ENCODE measurements at regions not wholly inside any gene's neighbourhood (a gene's known extent, or its start where the extent isn't known, plus 50 kb on each side); places are given as distances from the start of the nearest gene placed in this dataset.
"Not testable (repeated sequence)": the region's sequence is repeated elsewhere in the genome, so short reads cannot be mapped to it uniquely, and the experiment has no call there.

DNA sequence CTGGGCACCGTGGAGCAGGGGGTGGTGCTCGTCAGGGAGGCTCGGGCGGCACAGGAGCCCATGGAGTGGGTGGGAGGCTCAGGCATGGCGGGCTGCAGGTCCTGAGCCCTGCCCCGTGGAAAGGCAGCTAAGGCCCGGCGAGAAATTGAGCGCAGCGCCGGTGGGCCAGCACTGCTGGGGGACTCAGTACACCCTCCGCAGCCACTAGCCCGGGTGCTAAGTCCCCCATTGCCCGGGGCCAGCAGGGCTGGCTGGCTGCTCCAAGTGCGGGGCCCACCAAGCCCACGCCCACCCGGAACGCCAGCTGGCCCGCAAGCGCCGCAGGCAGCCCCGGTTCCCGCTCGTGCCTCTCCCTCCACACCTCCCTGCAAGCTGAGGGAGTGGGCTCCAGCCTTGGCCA is 216.3 kb downstream of the RAP2B start:
- not testable (repeated sequence) for DNase-seq

DNA sequence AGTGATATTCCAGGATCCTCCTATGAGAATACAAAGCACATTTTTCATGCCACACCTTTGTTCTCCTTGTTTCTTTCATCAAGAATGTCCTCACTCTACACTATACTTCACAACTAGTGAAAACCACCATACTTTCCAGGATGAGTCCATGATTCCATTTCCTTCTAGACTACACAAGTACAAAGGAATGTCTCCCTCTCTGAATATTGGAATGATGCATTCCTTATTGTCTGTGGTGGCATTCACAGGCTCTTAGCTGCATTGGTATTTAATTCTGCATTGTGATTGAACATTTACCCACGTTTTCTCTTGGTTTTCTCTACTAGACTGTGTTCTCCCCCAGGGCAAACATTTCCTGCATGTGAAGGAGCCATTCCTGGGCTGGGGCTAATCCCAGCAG is 217.5 kb downstream of the RAP2B start:
- DNase-seq = no peak

DNA sequence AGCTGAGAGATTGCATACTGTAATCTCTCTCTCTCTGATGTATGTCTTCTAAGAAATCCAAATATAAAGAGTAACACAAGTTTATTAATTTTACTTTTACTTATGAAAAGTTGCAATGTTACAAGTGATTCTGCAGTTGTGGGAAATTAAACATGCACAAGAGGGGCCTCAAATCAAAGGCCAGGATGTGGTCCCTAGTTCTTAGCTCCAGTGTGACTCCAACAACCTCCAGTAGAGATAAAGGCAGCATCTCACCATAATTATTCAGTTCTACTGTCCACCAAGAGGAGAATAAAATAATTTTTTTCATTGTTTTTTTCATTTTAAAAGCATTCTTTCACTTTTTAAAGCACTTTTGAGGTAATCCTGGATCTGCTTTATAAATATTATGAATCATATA is 223.3 kb downstream of the RAP2B start:
- no peak for DNase-seq

DNA sequence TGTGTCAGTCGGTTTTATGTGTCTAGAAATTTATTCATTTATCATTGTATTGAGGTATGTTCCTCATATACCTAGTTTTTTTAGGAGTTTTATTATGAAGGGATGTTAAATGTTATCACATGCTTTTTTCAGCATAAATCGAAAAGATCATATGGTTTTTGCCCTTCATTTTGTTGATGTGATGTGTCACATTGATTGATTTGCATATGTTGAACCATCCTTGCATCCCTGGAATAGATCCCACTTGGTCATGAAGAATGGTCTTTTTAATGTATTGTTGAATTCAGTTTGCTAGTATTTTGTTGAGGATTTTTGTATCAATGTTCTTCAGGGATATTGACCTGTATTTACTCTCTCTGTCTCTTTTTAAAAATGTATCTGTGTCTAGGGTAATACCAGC is 230.3 kb downstream of the RAP2B start:
- no peak for DNase-seq

DNA sequence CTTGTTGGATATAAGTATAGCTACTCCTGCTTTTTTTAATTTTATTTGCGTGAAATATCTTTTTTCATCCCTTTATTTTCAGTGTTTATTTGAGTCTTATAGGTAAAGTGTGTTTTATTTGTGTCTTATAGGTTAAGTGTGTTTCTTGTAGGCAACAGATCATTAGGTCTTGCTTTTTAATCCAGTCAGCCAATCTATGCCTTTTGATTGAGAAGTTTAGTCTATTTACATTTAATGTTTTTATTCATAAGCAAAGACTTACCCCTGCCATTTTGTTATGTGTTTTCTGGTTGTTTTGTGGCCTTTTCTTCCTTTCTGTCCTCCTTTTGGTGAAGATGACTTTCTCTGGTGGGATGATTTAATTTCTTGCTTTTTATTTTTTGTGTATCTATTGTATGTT is 232.0 kb downstream of the RAP2B start:
- DNase-seq = no peak

DNA sequence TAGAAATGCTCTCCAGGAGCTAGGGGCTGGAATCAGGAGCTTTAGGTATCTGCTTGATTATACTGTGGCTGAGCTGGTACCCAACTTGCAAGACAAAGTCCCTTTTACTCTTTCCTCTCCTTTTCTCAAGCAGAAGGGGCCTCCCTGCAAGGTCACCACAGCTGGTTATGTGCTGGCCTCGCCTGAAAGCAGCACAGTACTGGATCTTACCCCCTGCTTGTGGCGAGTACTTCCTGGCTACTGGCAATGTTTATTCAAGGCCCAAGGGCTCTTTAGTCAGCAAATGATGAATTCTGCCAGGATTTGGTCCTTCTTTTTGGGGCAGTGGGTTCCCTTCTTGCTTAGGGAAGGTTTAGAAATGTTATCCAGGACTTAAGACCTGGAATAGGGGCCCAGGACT is 234.6 kb downstream of the RAP2B start:
- DNase-seq = no peak

DNA sequence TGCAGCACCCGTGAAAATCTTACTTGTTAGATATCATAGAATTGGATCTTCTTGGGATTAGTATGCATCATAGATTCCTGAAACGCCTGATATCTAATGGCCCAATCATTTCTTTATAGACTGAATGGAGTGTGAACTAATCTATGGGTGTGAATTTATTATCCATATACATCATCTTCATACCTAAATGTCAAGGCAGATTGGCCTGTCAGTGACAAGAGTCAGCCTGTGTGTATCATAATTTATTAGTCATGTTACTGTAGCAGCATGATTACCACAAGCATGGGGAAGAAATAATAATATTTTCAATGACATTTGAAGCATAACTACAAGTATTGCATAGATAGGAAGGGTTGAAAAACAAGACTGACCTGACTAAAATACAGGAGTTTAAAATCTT is 235.8 kb downstream of the RAP2B start:
- no peak for DNase-seq

DNA sequence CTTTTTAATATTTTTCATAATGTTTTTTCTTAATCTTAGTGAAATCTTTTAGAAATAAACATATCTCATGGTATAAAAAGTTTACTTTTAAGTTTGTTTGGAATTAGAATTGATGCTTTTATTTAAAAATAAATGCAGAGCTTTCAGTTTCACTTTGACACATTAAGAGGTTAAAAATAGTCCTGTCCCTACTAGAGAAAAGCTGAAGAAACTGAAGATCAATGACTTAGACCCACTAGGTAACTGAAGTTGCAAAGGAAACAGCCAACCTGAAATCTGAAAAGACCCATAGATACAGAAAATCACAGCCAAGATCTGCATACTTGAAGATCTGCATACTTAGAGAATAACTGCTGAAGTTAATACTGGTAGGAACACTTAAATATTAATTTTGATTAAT is 237.6 kb downstream of the RAP2B start:
- DNase-seq = no peak

DNA sequence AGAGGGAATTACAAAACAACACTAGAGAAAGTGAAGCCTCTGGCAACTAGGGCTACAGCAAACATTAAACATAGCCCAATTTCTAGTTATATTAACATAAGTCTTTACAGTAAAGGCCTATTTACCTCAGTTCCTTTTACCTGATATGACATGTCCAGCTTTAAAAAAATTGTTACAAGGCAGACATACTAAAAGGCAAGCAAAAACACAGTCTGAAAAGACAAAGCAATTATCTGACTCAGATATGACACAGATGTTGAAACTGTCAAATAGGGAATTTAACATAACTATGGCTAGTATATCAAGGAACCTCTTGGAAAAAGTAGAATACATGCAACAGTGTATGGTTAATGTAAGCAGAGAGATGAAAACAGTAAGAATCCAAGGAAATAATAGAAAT is 238.6 kb downstream of the RAP2B start:
- no peak for DNase-seq

DNA sequence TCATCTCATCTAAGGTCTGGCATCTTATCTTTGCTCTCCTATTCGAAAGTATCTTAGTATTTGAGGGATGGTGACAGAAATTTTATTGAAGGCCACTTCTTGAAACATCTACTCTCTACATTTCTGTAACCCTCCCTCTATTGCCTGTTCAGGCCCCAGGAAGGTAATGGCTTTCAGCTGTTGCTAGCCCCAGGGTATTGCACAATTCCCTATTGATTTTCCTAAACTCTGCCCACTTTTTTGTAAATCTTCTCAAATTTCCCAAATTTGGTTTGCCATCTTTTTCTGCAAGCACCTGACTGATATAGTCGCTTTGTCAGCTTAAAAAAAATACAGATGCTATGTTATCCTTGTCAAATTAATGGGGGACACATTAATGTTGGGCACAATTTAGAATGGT is 242.1 kb downstream of the RAP2B start:
- DNase-seq = no peak

DNA sequence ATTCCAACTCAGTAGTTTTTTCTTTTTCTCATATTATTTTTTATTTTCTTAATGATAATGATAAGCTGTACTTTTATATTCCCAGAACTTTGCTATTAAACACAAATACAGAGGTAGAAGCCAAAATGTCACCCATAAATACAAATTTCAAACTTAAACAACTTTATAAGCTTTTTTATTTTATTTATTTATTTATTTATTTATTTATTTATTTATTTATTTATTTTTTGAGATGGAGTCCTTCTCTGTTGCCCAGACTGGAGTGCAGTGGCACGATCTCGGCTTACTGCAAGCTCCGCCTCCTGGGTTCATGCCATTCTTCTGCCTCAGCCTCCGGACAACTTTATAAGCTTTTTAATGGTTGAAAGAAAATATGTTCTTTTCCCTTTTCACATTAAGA is 243.3 kb downstream of the RAP2B start:
- not testable (repeated sequence) for DNase-seq

DNA sequence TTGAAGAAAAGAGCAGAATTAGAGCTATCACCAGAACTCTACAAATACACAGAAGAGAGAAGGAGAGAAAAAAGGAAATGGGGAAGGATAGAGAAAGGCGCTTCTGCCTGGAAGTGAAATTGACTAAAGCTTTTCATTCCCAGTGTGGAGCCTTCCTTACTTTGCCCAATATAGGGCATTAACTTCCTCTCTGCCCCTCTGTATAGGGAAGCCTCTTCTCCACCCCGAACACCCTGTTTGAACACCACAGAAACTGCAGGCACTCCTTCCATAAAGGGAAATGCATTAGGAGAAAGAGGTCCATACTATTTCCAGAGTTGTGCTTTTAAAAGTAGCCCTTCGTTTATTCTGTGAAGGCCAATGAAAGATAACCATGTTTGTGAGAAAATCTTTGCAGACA is 248.5 kb downstream of the RAP2B start:
- DNase-seq = no peak

DNA sequence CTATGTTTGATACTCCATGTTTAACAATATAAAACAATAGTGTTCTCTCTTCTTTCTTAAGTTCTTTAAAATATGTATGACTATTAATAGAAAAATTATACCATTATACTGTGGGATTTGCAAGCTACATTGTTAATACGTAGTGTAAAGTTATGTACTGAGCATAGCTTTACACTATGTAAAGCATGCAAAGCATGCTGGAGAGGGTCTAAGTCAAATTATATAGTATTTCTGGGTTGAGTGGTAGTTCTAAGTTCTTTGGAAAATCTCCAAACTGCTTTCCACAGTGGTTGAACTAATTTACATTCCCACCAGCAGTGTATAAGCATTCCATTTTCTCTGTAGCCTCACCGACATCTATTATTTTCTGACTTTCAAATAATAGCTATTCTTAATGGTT is 253.0 kb downstream of the RAP2B start:
- no peak for DNase-seq

DNA sequence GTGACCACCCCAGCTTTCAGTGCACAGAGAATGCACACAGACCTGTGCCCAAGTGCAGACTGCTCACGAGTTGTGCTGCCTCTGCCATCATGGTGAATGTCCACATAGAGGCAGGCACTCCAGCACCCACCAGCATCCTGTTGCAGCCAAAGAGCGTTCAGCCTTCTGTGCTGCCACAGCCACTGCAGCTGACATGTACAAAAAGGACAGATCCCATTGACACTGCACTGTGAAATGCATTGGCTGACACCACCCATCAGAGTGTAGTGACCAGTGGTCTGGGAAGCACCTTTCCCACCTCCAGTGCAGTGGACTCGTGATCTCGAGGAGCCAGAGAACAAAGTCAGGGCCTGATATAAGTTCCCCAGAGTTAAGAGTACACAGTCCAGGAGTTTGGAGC is 260.3 kb downstream of the RAP2B start:
- DNase-seq = no peak

DNA sequence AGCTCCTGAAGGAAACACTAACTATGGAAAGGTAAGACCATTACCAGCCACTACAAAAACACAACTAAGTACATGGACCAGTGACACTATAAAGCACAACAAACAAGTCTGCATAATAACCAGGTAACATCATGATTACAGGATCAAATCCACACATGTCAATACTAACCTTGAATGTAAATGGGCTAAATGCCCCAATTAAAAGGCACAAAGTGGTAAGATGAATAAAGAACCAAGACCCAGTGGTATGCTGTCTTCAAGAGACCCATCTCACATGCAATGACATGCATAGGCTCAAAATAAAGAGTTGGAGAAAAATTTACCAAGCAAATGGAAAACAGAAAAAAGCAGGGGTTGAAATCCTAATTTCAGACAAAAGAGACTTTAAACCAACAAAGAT is 261.8 kb downstream of the RAP2B start:
- not testable (repeated sequence) for DNase-seq

DNA sequence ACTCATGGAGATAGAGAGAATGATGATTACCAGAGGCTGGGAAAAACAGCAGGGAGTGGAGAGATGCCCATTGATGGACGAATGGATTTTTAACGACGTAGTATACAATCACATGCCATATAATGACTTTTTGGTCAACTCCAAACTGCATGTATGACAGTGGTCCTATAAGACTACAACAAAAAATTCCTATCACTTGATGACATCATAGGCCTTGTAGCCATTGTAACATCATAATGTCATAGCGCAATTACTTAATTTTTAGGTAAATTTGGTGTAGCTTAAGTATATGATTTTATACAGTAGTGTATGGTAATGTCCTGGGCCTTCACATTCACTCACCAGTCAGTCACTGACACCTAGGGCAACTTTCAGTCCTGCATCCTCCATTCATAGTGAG is 264.3 kb downstream of the RAP2B start:
- no peak for DNase-seq

DNA sequence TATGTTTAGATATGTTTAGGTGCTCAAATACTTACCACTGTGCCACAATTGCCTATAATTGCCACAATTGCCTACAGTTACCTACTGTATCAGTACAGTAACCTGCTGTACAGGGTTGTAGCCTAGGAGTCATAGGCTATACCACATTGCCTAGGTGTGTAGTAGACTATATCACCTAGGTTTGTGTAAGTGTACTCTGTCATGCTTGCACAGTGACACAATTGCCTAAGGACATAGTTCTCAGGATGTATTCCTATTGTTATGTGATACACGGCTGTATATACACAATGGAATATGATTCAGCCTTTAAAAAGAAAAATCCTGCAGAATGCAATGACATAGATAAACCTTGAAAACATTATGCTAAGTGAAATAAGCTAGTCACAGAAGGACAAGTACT is 264.8 kb downstream of the RAP2B start:
- DNase-seq = no peak

DNA sequence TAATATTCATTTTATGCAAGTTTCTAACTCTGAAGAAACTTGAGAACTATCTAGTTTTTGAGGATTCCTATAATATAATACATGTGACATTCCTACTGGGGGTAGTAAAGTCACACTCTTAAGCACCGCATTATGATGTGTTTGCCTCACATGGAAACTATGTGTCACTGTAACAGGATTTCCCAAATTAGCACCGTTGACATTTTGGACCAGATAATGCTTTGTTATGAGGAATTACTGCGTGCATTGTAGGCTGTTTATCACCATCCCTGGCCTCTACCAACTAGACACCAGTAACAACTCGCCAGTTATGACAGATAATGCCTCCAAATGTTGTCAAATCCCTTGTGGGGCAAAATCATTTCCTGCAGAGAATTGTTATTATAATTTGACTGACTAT is 267.8 kb downstream of the RAP2B start:
- DNase-seq = no peak

DNA sequence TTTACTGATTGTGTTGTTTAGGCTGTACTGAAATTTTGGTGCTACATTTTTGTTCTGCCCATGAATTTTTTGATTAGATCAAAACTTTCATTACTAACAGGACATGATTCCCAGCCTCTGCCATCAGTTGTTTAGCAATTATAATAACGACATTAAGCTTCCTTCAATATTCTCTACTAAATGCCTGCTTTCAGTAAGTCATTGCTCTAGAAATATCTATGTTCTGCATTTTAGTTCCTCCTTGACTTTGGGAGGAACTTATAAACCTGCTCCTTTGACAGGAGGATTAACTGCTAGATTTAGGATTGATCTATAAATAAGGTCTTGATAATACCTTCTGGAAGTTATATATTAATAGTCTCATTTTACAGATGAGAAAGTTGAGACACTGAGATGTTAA is 269.1 kb downstream of the RAP2B start:
- no peak for DNase-seq

DNA sequence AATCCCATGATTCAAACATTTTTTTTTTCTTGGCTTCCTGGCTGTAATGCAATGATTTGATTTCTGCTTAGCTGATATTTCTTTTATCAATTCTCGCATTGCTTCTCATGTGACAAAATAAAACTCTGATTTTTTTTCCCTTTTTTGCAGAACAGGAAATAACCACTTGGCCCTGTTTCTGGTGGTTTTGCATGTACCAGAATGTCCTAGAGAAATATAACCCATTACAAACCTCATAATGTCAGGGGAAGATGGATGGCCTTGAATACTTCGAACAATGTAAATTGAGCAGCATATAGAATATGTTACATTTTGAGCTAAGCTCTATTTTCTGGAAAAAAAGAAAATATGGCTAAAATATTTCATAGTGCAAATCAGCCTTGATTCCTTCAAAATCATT is 275.6 kb downstream of the RAP2B start:
- no peak for DNase-seq

DNA sequence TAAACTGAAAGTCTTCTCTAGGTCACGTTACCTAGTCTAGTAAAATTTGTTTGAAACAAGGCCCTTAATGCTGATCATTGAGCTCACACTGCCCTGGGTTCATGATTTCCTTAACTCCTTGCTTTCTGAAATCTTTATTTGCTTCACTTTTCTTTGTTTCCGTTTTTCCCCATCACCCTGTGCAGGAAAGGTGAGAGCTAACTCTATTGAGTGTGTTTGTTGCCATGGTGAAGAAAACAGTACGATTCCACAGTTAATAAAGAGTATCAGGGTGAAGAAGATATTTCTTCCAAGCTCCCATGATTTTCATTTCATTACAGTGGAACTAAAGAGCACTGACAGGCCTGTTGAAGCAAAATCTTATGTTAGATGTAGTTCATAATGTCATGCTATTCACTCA is 276.2 kb downstream of the RAP2B start:
- no peak for DNase-seq

DNA sequence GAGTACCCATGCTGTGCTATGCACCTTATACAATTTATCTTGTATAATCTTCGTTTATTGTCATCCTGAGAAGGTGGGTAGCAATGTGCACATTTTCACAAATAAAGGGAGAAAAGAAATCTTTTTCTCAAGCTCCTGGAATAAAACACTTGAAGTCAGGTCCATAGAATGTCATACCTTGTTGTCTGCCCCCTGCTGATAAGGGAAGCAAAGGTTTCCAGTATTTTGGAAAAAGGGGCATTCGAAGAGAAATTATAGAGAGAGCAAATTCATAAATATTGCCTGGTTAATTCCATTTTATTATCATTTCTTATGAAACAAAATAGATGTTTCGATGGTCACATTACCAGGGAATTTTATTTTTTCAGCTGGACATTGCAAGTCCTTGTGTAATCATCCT is 277.8 kb downstream of the RAP2B start:
- DNase-seq = no peak

DNA sequence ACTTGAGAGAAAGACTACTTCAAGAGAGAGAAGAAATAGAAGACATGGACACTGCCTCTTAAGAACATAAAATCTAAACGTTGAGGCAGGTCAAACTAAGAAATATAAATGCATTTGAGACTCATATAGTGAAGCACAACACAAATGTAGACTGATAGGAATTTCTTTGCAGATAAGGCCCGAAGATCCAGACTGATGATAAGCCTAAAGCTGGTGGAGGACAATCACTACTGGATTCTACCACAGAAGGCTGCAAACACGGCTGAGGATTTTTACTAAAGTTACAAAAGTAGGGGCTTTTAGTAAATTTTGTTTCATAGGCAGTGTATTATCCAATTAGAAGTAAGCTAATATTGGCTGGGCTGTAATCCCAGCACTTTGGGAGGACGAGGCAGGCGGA is 278.3 kb downstream of the RAP2B start:
- DNase-seq = no peak

DNA sequence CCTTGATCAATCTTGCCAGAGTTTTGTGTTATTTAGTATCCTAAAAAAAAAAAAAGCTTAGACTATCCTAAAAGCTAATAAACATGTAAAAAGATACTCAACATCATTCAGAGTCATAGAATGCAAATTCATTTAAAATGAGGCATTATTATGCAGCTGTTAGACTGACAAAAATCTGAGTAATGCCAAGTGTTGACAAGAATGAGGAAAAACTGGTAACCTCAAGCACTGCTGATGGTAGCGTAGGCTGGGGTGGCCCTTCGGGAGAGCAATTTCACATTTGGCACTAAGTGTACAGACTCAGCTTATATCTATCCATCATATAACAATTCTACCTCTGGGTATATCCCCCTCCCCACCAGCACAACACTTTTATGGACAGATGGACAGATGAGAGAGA is 280.4 kb downstream of the RAP2B start:
- no peak for DNase-seq

DNA sequence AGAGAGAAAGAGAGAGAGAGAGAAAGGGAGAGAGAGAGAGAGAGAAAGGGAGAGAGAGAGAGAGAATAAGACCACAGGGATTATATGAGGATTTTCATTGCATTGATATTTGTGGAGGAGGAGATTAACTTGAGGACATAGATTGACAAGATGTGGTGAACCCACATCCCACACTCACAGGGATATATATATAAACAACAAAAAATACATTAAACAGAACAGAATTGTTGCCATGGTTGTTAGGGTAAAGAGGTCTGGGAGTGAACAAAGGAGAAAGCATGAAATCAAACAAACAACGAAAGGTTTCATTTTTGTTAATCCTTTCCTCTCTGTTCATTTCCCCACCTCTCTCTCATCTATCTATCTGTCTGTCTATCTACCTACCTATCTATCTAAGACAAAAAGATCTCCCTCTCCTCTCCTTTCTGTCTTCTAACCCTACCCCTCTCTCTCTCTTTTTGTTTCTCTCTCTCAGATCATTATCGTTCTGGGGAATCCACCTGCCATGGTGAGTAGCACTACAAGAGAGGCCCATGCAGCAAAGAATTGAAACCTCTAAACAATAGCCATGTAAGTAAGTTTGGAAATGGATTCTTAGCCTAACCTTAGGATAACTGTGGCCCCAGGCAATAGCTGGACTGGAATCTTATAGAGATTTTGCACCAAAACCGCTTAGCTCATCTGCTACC is 280.9 kb downstream of the RAP2B start:
- DNase-seq = no peak

DNA sequence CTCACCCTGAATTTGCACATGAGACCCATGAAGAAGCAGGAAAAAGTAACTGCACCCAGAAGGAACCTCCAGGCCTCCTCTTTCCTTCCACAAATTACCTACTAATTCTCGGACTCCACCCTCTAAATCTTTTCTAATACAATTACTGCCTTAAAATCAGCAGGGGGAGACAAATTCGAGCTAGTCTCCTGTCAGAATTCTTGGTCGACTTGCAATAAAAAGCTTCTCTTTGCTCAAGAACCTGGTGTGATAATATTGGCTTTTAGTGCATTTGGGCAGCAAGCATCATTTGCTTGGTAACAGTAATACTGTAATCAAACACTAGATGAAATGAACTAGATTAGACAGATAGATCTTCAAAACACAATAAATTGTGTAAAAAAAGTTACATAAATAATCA is 281.9 kb downstream of the RAP2B start:
- no peak for DNase-seq

All from femur (tissue), 1 donor.